ENCODE measurements at regions not wholly inside any gene's neighbourhood (a gene's known extent, or its start where the extent isn't known, plus 50 kb on each side); places are given as distances from the start of the nearest gene placed in this dataset.

GRCh38 chr2:121875585-121876185 is 120.2 kb downstream of the TSN start:
- DNase-seq (ENCODE audit: low spot score) = no peak
- TF ChIP-seq CTCF (IDR thresholded peaks at IDR 0.05; ENCODE audit: unreplicated experiment) = no peak
- Mint-ChIP-seq H3K4me3 (ENCODE audit: unreplicated experiment) (no peak overlapping the region), H3K9me3 (ENCODE audit: unreplicated experiment) (no peaks in the 10 kb centered on the region), H3K36me3 (ENCODE audit: low read depth, unreplicated experiment) (no peaks in the 10 kb centered on the region), H3K4me1 (ENCODE audit: unreplicated experiment) (no peaks in the 10 kb centered on the region), H3K27me3 (ENCODE audit: unreplicated experiment) (peaks cover 8% of the 10 kb centered on the region), H3K27ac (ENCODE audit: unreplicated experiment) (no peak overlapping the region)

GRCh38 chr2:121877366-121877765 is 121.9 kb downstream of the TSN start:
- Mint-ChIP-seq H3K36me3 (ENCODE audit: low read depth, unreplicated experiment) (peaks cover 3% of the 10 kb centered on the region), H3K4me1 (ENCODE audit: unreplicated experiment) (no peaks in the 10 kb centered on the region), H3K9me3 (ENCODE audit: unreplicated experiment) (no peaks in the 10 kb centered on the region), H3K27me3 (ENCODE audit: unreplicated experiment) (peaks cover 3% of the 10 kb centered on the region), H3K27ac (ENCODE audit: unreplicated experiment) (no peak overlapping the region), H3K4me3 (ENCODE audit: unreplicated experiment) (no peak overlapping the region)
- no peak for DNase-seq (ENCODE audit: low spot score)
- no peak for TF ChIP-seq CTCF (IDR thresholded peaks at IDR 0.05; ENCODE audit: unreplicated experiment)

GRCh38 chr2:121880283-121880682 is 124.8 kb downstream of the TSN start:
- no peak for DNase-seq (ENCODE audit: low spot score)
- H3K4me3 Mint-ChIP-seq (ENCODE audit: unreplicated experiment) = no peak overlapping the region
- peaks cover 3% of the 10 kb centered on the region for H3K36me3 Mint-ChIP-seq (ENCODE audit: low read depth, unreplicated experiment)
- H3K27me3 Mint-ChIP-seq (ENCODE audit: unreplicated experiment) = peaks cover 5% of the 10 kb centered on the region
- peaks cover 20% of the 10 kb centered on the region for H3K4me1 Mint-ChIP-seq (ENCODE audit: unreplicated experiment)
- no peak overlapping the region for H3K27ac Mint-ChIP-seq (ENCODE audit: unreplicated experiment)
- TF ChIP-seq CTCF (IDR thresholded peaks at IDR 0.05; ENCODE audit: unreplicated experiment) = no peak
- no peaks in the 10 kb centered on the region for H3K9me3 Mint-ChIP-seq (ENCODE audit: unreplicated experiment)

- TF ChIP-seq CTCF (IDR thresholded peaks at IDR 0.05; ENCODE audit: unreplicated experiment) = no peak
- DNase-seq (ENCODE audit: low spot score) = no peak
- Mint-ChIP-seq H3K4me1 (ENCODE audit: unreplicated experiment) (peaks cover 21% of the 10 kb centered on the region), H3K27ac (ENCODE audit: unreplicated experiment) (no peak overlapping the region), H3K4me3 (ENCODE audit: unreplicated experiment) (no peak overlapping the region), H3K36me3 (ENCODE audit: low read depth, unreplicated experiment) (peaks cover 3% of the 10 kb centered on the region), H3K9me3 (ENCODE audit: unreplicated experiment) (no peaks in the 10 kb centered on the region), H3K27me3 (ENCODE audit: unreplicated experiment) (peaks cover 6% of the 10 kb centered on the region)
These were observed 125.6 kb downstream of the TSN start for GRCh38 chr2:121881038-121881437.

GRCh38 chr2:121881950-121882349 is 126.5 kb downstream of the TSN start:
- TF ChIP-seq CTCF (IDR thresholded peaks at IDR 0.05; ENCODE audit: unreplicated experiment) = no peak
- Mint-ChIP-seq H3K4me1 (ENCODE audit: unreplicated experiment) (peaks cover 22% of the 10 kb centered on the region), H3K36me3 (ENCODE audit: low read depth, unreplicated experiment) (peaks cover 3% of the 10 kb centered on the region), H3K4me3 (ENCODE audit: unreplicated experiment) (no peak overlapping the region), H3K9me3 (ENCODE audit: unreplicated experiment) (no peaks in the 10 kb centered on the region), H3K27ac (ENCODE audit: unreplicated experiment) (no peak overlapping the region), H3K27me3 (ENCODE audit: unreplicated experiment) (peaks cover 6% of the 10 kb centered on the region)
- DNase-seq (ENCODE audit: low spot score) = no peak

Measured in endothelial cell (in vitro differentiated cells).